Endothelial cell of hepatic sinusoid (primary cell): ENCODE measurements at regions not wholly inside any gene's neighbourhood (a gene's known extent, or its start where the extent isn't known, plus 50 kb on each side); places are given as distances from the start of the nearest gene placed in this dataset.
"Not testable (repeated sequence)": the region's sequence is repeated elsewhere in the genome, so short reads cannot be mapped to it uniquely, and the experiment has no call there.

Experiments used
- in situ Hi-C: cut with HindIII; loops from 2 replicates; pipeline ENCODE4 v1.10.0; 2017; ENCODE audit warnings: low sequenced_read_pairs

DNA sequence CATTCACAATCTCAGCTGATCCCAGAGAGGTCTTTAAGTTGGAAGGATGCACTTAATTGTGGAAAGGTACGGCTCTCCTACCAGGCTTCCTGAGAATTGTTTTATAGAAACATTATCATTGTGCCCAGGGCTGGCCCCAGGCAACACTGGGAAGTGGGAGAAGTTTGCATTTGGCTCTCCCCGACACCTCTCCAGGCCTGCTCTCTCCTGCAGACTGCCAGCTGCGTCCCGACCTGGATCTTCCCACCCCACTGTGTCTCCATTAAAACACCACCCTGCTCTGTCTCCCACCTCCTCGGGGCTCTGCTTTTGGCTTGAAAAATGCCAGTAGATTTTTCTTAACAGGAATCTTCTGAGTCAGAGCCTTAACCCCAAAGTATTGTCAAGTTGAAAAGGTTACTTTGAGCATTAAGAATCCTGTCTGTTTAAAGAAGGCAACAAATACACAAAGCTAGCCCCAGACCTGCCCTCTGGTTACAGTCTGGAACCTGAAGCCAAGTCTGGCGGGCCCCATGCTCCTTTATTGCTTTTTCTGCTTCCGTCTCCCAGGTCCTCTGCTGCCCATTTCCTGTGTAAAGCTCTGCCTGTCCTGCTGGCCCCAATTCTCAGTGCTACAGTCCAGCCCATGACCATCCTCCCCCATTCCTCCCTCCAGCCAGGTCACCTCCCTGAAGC lies 530.2 kb downstream of the SOX6 start:
- in situ Hi-C loops, result no loop called here

DNA sequence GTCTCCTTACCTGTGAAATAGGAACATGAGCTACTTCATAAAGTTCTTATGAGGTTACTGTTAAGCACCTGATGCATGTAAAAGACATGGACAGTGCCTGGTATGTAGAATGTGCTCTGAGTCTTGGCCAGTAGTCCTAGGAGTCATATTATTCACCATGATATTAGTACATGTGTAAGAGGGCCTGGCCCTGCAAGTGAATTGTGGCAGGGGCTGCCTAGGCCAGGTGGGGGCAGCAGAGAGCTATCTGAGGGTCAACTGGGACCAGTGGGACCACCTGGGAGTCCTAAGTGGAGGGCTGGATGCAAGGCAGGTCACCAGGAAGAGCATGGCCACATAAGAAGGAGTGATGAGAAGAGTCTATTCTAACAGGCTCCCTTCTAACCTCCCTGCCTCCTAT lies 529.5 kb downstream of the SOX6 start:
- in situ Hi-C loops, result no loop called here

DNA sequence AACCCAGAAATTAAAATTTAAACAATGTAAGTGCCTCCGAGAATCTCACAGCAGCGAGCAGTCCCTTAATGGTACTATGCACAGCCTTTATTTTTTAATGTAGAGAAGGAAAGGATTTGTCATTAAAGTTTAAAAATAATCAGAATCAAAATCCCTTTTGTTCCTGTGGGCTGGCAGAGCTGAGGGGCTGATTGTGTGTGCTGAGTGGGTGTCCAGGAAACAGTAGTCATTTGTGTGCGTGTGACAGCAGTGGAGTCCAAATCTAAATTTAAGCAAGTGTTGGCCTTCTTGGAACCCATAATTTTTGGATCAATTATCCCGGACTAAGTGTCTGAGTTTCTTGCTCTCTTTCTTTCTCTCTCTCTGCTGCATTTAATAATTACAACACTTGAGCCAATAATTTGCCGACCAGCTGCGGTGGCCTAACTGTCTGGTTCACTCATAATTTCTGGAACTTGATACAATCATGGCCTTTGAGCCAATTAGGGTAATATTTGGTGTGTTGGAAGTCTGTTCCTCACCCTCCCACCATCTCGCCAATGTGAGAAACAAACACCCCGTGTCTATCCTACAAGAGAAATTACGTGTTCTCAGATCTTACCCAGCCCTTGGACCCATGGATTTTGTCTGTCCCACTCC lies 528.0 kb downstream of the SOX6 start:
- in situ Hi-C loops, result no loop called here

DNA sequence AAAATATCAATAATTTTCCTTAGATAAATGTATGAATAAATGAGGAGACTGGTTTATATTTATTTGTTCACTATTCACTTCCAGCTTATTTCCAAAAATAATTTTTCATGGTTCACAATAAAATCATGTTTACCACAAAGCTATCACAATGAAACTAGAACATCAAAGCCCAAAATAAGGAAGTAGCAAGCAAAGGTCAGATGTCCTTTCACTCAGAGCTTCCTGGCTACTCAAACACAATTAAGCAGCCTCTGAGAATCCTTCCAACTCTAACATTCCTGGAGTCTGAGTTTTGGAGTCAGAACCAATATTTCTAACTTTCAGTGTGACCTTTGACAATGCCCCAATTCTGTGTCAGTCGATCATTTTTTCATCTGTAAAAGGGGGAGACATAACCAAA lies 527.0 kb downstream of the SOX6 start:
- in situ Hi-C loops, result no loop called here

DNA sequence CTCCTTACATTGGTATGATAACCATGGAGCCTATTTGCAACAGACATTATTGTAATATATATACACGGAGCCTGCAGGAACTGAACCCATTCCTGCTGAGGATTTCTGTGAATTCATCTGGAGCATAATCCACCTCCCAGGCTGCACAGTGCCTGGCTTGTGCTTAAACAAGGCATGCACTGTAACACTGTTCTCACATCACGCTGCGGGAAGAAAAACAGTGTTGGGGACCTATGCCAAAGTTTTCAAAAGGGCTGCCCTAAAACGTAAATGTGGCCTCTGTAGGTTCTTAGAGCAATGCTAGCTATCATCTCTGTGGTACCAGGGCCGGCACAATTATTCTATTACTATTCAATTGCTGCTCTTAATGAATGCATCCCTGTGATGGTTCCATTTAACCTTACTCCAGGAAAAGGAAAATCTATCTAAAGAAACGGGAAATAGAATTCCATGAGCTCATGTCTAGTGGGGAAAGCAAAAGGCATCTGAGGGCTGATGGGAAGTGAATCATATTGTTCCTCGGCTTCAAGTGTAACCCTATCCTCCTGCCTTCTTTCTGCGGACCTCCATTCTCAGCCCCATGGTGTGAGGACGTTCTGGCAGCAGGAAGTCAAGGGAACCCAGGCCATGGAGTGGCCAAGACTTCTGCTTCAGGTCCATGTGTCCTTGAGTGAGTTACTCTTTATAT lies 525.5 kb downstream of the SOX6 start:
- in situ Hi-C loops, result no loop called here

DNA sequence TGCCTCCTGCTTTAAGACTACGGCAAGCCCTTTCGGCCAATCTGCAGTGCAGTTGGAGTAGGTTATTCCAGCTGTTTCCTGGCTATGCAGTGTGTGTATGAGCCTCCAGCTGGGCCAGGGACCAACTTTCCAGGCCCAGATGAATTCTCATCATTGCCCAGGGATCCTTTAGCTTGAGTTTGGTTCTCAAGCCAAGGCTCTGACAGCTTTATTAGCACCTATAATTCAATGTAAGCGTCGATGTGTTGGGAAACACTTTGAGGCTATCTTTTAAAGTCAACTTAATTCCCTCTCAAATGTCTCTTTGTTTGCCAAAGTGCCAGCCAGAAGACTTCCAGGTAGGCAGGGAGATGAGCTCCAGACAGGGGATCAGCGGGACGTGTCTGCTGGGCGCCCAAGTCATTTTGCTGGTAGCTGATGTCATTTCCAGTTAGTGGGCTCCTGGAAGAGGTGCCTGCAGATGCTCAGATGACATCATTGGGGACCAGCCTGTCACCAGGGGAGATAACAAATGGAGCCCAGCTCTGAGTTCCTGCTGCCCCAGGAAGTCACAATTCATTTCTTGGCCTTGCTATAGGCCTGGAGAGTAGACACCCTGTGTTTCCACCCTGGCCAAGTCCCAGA lies 520.4 kb downstream of the SOX6 start:
- in situ Hi-C loops, result no loop called here

DNA sequence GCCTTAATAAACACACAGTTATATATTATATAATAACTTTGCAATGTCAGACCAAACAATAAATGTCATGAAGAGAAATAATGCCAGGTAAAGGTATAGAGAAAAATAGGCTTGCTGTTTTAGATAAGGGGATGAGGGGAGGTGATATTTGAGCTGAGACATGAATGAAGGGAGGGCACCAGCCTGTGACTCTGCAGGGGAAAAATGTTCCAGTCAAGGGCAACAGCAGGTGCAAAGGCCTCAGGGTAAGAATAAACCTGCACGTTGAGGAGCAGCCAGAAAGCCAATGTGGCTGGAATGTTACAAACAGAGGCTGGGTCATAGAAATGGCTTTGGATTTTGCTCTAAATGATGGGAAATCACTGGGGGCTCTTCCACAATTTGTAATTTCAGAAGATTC lies 519.6 kb downstream of the SOX6 start:
- in situ Hi-C loops, result no loop called here

DNA sequence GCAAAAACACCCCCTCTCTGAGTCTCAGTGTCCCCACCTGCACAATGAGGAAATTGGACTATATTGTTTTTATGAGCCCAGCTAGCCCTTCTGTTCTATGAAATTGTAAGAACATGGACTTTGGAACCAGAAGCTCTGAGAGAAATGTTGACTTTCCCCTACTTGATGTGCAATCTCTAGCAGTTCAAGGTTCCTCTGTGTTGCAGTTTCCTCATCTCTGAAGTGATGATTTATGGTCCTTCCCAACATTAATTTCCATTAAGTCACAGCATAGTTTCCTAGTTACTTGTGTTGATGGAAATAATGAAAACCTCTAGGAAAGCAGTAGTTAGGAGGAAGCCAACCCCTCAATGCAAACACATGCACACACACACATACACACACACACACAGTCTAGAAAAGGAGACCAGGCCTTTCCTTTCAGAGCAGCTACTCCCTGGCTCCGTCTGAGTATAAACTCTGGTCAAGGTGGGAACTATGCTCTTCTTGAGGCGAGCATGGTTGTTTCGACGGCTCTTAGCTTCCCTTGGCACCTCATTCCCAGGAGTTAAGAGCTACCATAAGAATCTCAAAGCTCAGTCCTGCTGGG lies 518.4 kb downstream of the SOX6 start:
- in situ Hi-C loops, result no loop called here

DNA sequence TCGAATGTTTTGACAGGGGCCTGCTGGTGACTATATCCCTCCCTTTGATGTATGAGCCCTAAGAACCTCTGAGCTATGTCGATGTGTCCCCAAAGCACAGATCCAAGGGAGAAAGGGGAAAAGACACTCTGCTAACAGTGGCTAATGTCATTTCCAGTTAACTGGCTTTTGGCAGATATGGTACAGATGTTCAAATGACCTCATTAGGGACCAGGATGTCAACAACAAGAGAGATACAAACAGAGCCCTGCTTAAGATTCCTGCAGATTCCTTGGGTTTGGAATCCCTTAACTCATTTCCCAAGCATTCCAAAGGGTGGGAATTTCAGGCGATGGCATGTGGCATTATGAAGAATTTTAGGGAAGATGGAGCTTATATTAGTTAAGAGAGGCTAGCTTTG lies 517.3 kb downstream of the SOX6 start:
- in situ Hi-C loops, result no loop called here

DNA sequence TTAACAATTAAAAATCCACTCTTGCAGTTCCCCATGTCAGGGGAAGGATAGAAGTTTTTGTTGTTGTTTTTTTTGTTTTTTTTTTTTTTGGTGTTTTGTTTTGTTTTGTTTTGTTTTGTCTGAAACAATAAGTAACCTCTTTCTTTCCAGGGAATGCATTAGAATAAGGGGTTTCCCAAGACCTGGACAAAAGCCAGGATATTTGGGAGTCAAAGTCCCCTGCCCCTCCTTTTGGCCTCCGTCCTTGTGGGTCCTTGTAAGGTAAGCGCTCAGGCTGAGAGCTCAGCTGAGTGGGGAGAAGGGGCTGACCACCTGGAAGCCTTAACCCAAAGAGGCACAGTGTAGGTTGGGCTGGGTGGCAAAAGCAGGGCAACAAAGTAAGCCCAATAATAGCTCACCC lies 515.4 kb downstream of the SOX6 start:
- in situ Hi-C loops, result no loop called here

DNA sequence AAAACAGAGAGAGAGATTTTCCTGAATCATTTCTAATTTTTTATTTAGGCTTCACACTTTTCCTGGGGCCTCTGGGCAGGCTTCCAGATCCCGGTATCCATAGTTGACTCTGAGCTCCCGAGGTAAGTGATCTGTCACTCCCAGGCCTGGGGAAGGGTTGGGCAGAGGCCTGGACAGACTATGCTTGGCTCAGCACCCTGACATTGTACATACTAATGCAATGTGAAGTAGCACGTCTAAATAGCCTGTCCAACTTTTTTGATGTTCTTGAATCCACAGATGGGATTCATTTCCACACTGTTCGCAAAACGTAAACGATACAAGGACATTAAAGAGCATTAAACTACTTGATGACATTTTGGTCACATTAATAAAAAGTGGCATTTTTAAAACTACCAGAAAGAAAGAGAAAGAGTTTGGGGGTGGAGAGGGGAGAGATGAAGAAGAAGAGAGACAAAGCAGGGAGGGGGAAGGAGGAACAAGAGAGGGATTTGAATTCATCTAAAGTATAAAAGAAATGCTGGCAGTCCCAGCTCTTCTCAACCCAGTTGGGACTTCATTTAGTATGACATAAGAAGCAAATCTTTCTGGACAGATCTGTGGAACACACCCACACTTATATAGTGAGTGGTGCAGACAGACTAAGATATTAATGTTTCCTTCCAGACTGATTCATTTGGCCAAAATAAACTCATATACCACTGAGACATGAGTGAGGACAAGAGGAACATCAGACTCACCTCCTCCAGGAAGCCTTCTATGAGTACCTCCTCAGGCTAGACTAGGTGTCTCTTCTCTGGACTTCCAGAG lies 514.2 kb downstream of the SOX6 start:
- in situ Hi-C loops, result no loop called here

DNA sequence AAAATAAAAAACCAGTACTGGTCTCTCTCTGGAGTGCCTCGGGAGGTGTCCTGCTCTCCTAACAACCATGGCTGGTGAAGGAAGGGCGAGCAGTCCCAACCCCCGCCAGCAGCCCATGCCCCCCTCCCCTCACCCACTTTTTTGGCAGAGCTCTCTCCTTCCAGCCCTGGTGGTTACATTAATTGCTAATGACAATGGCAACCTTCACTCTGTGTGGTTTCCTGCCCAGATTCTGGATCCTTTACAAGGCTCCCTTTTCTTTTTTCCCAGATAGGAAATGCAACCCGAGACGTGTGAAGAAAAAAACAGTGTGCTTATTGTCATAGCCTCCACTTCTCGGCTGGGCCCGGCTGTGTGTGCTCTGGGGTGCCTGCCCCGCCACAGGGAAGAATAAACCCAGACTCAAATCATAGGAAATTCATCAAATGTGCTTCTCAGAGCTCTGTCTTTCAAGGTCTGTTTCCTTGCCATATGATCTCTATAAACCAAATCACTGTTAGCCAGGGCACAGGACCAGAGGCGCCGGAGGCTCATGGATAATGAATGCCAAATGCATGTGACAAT lies 513.0 kb downstream of the SOX6 start:
- in situ Hi-C loops, result no loop called here

DNA sequence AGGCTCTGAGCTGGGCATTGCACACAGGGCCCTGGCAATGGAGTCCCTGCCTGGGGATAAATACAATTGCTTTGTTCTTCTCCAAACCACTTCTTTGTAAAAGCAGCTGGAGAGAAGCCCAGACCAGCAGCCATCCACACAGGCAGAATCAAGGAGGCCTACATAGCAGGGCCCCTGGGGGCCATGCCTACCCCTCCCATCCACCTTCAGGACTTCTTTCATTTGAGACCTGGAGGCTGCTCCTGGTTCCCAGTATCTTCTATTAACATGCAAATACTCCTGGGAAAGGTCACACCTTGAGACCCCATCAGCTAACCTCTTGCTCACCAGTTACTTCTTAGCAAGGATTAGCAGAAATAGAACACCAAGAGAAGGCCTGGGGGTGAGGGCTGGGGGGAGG lies 511.1 kb downstream of the SOX6 start:
- in situ Hi-C loops, result no loop called here

DNA sequence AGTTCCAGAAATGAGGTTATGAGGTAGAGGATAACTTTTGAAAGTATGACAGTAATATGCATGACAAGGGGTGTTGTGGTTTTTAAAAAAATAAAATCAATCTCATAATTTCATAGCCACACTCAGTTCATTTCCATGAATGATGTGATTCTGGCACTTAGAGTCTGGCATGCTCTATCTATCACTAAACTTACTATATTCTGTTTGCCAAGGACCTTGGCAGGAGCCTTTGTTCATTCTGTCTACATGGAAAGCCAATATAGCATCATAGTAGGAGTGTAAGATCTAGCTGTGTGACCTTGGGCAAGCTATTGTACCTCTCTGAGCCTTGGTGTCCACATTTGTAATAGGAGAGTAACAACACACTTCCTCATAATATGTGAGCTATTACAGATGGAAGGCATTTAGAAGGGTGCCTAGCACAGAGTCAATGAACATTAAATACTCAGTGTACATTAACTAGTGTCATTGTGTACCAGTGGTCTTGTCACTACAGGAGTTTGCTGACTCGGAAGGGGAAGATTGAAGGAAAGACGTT lies 507.6 kb downstream of the SOX6 start:
- in situ Hi-C loops, result no loop called here

DNA sequence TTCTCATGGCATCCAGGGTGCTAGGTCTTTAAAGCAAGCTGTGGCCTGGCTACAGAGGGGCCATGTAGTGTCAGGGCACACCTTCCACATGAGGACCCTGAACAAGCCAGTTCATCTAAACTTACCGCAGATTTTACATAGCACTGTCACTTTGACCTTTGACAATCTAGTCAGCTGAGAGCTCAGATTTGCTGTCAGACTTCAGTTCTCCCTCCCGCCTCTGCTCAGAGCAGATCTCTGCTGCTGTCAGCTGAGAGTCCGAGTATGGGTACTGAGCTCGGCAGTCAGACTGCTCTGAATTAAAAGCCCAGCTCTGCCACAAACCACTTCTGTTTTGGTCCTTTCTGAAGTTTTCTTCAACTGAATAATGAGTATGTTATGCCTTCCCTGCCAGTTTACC lies 507.1 kb downstream of the SOX6 start:
- in situ Hi-C loops, result no loop called here

DNA sequence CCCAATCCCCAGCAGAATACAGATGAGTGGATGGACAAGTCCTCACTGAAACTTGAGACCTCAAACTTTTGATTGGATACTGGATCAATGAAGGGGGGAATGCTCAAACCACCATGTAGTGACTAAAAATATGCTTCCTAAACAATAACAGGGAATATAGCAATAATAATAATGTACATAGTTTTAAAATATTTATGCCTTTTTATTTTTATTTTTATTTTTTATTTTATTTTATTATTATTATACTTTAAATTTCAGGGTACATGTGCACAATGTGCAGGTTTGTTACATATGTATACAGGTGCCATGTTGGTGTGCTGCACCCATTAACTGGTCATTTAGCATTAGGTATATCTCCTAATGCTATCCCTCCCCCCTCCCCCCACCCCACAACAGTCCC lies 506.0 kb downstream of the SOX6 start:
- in situ Hi-C loops, result not testable (repeated sequence)

DNA sequence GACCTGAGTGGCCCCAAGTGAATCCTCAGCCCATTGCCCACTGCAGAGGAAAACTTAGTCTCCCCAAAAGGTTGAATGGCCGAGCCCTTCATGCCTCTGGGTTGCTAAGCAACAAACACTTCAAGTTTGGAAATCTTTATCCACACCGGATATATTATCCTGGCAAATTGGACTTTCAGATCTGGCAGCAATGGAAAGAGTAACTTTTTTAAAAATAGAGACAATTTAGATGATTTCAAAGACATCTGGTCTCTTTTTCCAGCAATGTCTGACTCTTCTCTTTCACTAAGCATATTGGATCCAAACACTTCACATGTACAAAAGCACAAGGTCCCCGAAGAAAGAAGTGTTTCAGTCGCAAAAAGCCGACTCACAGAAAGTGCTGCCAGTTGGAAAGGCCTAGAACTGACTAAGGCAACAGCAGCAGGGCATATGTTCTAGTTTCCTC lies 505.3 kb downstream of the SOX6 start:
- in situ Hi-C loops, result no loop called here

DNA sequence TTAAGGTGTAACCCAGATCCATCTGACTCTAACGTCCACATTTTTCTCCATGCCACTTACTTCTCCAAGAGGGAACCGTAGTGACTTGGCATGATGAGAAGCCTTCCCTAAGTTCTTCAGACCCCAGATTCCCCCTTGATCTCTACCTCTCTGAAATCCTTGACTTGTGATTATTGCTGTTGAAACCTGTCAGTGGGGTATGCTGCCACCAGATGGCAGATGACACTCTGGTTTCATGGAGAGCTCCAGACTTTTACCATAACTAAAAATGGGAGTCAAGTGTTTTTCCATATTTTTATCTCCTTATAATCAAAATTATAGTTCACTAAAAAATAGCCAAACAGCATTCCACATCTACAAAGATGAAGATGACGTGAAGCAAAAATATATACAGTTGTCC lies 504.2 kb downstream of the SOX6 start:
- in situ Hi-C loops, result no loop called here

DNA sequence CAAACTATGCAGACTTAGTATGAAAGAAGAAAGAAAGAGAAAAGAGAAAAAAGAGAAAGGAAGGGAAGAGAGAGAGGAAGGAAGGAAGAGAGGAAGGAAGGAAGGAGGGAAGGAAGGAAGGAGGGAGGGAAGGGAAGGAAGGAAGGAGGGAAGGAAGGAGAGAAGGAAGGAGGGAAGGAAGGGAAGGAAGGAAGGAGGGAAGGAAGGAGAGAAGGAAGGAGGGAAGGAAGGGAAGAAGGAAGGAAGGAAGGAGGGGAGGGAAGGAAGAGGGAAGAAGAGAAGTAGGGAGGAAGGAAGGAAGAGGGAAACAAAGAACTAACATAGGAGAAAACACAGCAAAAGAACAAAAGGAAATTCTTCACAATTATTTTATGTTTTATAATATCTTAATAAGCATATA lies 502.1 kb downstream of the SOX6 start:
- in situ Hi-C loops, result no loop called here

DNA sequence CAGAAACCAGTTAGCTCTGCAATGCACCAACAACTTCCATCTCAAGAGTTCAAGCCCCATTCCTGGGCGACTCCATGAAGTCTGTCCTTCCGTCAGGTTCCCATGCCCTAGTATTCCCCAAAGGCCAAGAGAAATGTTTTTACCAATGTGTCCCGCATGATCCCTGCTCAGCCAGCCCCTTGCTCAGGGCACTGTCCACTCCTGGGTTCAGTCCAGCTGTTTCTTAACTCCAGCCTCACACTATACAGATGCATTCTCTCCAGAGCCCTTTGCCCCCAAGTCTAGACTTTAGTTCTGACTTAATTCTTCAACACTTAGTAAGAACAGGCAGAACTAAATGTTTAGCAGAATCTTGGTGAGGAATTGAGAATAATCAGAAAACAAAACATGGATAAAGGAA lies 497.5 kb downstream of the SOX6 start:
- in situ Hi-C loops, result no loop called here
